ENCODE measurements at regions not wholly inside any gene's neighbourhood (a gene's known extent, or its start where the extent isn't known, plus 50 kb on each side); places are given as distances from the start of the nearest gene placed in this dataset.

- Histone ChIP-seq H3K36me3 (ENCODE audit: insufficient read depth, low read length, poor library complexity, severe bottlenecking) (no peaks in the 10 kb centered on the region), H3K27ac (ENCODE audit: low read depth, low read length, poor library complexity, severe bottlenecking) (no peak overlapping the region), H3K4me1 (ENCODE audit: insufficient read depth, low read length, poor library complexity, severe bottlenecking) (no peaks in the 10 kb centered on the region), H3K27me3 (replicated peaks; ENCODE audit: insufficient read depth, low read depth, low read length, poor library complexity) (peaks cover 19% of the 10 kb centered on the region), H3K4me3 (ENCODE audit: low read depth, low read length, poor library complexity, severe bottlenecking) (no peak overlapping the region), H3K9me3 (ENCODE audit: low read depth, low read length, poor library complexity, severe bottlenecking) (no peaks in the 10 kb centered on the region)
- intact Hi-C loops (cut with micrococcal nuclease; ENCODE audit: unreplicated experiment), result no loop called here
- TF ChIP-seq CTCF (conservative IDR thresholded peaks at IDR 0.05; ENCODE audit: low read depth, low read length) (no peak), EZH2 (IDR thresholded peaks at IDR 0.05; ENCODE audit: borderline replicate concordance, low read depth, low read length, poor library complexity, severe bottlenecking) (no peak)
- CTCF ChIA-PET, result no interaction called here
- POLR2A ChIA-PET (ENCODE audit: low non-redundant PET), result no interaction called here
- BruUV-seq (replicated peaks), result no TSS peak
- no peak for DNase-seq (ENCODE audit: low spot score)
Measured at GRCh38 chr2:19652811-19653210, 249.0 kb downstream of the TTC32 start.

GRCh38 chr2:19651466-19651865 lies 250.3 kb downstream of the TTC32 start:
- POLR2A ChIA-PET (ENCODE audit: low non-redundant PET), result no interaction called here
- no peaks in the 10 kb centered on the region for H3K4me1 ChIP-seq (ENCODE audit: insufficient read depth, low read length, poor library complexity, severe bottlenecking)
- no peaks in the 10 kb centered on the region for H3K9me3 ChIP-seq (ENCODE audit: low read depth, low read length, poor library complexity, severe bottlenecking)
- BruUV-seq (replicated peaks), result no TSS peak
- H3K27ac ChIP-seq (ENCODE audit: low read depth, low read length, poor library complexity, severe bottlenecking), result no peak overlapping the region
- CTCF ChIA-PET, result no interaction called here
- DNase-seq (ENCODE audit: low spot score), result no peak
- H3K27me3 ChIP-seq (replicated peaks; ENCODE audit: insufficient read depth, low read depth, low read length, poor library complexity), result peaks cover 19% of the 10 kb centered on the region
- TF ChIP-seq CTCF (conservative IDR thresholded peaks at IDR 0.05; ENCODE audit: low read depth, low read length) (no peak), EZH2 (IDR thresholded peaks at IDR 0.05; ENCODE audit: borderline replicate concordance, low read depth, low read length, poor library complexity, severe bottlenecking) (no peak)
- H3K4me3 ChIP-seq (ENCODE audit: low read depth, low read length, poor library complexity, severe bottlenecking), result no peak overlapping the region
- no peaks in the 10 kb centered on the region for H3K36me3 ChIP-seq (ENCODE audit: insufficient read depth, low read length, poor library complexity, severe bottlenecking)
- intact Hi-C loops (cut with micrococcal nuclease; ENCODE audit: unreplicated experiment), result no loop called here

- Histone ChIP-seq H3K9me3 (ENCODE audit: low read depth, low read length, poor library complexity, severe bottlenecking) (no peaks in the 10 kb centered on the region), H3K27me3 (replicated peaks; ENCODE audit: insufficient read depth, low read depth, low read length, poor library complexity) (peaks cover 19% of the 10 kb centered on the region), H3K4me1 (ENCODE audit: insufficient read depth, low read length, poor library complexity, severe bottlenecking) (no peaks in the 10 kb centered on the region), H3K27ac (ENCODE audit: low read depth, low read length, poor library complexity, severe bottlenecking) (no peak overlapping the region), H3K36me3 (ENCODE audit: insufficient read depth, low read length, poor library complexity, severe bottlenecking) (no peaks in the 10 kb centered on the region), H3K4me3 (ENCODE audit: low read depth, low read length, poor library complexity, severe bottlenecking) (no peak overlapping the region)
- ChIA-PET POLR2A (ENCODE audit: low non-redundant PET) (no interaction called here), CTCF (no interaction called here)
- DNase-seq (ENCODE audit: low spot score), result no peak
- intact Hi-C loops (cut with micrococcal nuclease; ENCODE audit: unreplicated experiment), result no loop called here
- no TSS peak for BruUV-seq (replicated peaks)
- TF ChIP-seq CTCF (conservative IDR thresholded peaks at IDR 0.05; ENCODE audit: low read depth, low read length), result no peak
- TF ChIP-seq EZH2 (IDR thresholded peaks at IDR 0.05; ENCODE audit: borderline replicate concordance, low read depth, low read length, poor library complexity, severe bottlenecking), result no peak
Measured at GRCh38 chr2:19649785-19650380, 251.9 kb downstream of the TTC32 start.
